ENCODE measurements at regions not wholly inside any gene's neighbourhood (a gene's known extent, or its start where the extent isn't known, plus 50 kb on each side); places are given as distances from the start of the nearest gene placed in this dataset.

- FAIRE-seq (no peak), DNase-seq (ENCODE audit: low read depth, low spot score) (no peak)
- H3K79me2 ChIP-seq (ENCODE audit: control insufficient read depth, insufficient read depth, low read length): no peaks in the 10 kb centered on the region
- H3K4me2 ChIP-seq (ENCODE audit: insufficient read depth, low read length): no peak overlapping the region
- CTCF ChIA-PET: interaction anchor here (1.2 kb wide), 1 partner anchor 48 kb away, joined by 3 read pairs; no protein-coding TSS in a partner anchor
- no peaks in the 10 kb centered on the region for H4K20me1 ChIP-seq (replicated peaks; ENCODE audit: control insufficient read depth, extremely low read depth, insufficient read depth, low read length)
- BruUV-seq (replicated peaks): no TSS peak
- TF ChIP-seq GATA2 (IDR thresholded peaks at IDR 0.05; ENCODE audit: insufficient read depth, insufficient read length, low read depth, low read length) (no peak), CTCF (IDR thresholded peaks at IDR 0.05; ENCODE audit: extremely low read depth in 1 of 2, insufficient read depth in 1 of 2, low read depth in 1 of 2, low read length in 2 of 2) (no peak), MAX (IDR thresholded peaks at IDR 0.05; ENCODE audit: insufficient read depth, insufficient read length) (no peak), POLR2A (IDR thresholded peaks at IDR 0.05; ENCODE audit: low read depth, low read length) (no peak), FOS (IDR thresholded peaks at IDR 0.05; ENCODE audit: borderline replicate concordance, insufficient read depth, low read length) (no peak), JUN (IDR thresholded peaks at IDR 0.05; ENCODE audit: borderline replicate concordance, insufficient read depth, insufficient read length, low read depth) (no peak), POLR2AphosphoS5 (IDR thresholded peaks at IDR 0.05; ENCODE audit: insufficient read depth, low read depth, low read length) (no peak), MYC (IDR thresholded peaks at IDR 0.05; ENCODE audit: low read depth, low read length) (no peak), EZH2 (IDR thresholded peaks at IDR 0.05; ENCODE audit: borderline replicate concordance, low read depth, low read length, severe bottlenecking) (no peak)
- H3K4me3 ChIP-seq (replicated peaks in 1 of 3; ENCODE audit: insufficient read depth in 1 of 3, low read depth in 1 of 3, low read length in 3 of 3): no peak overlapping the region
- no peaks in the 10 kb centered on the region for H3K4me1 ChIP-seq (ENCODE audit: control insufficient read depth, extremely low read depth, insufficient read depth, low read length)
- no peaks in the 10 kb centered on the region for H3K27me3 ChIP-seq (ENCODE audit: control insufficient read depth in 2 of 2, insufficient read depth in 2 of 2, low read length in 2 of 2)
- dilution Hi-C loops (cut with MboI; ENCODE audit: extremely low pct_ligation_motif_present, low sequenced_read_pairs): no loop called here
- H3K9me1 ChIP-seq (replicated peaks; ENCODE audit: control insufficient read depth, extremely low read depth, insufficient read depth, low read length): no peaks in the 10 kb centered on the region
- H2AFZ ChIP-seq (ENCODE audit: low read depth, low read length): no peak overlapping the region
- intact Hi-C loops (cut with micrococcal nuclease): no loop called here
- no peak overlapping the region for H3K27ac ChIP-seq (ENCODE audit: insufficient read depth, low read depth, low read length)
- H3K36me3 ChIP-seq (ENCODE audit: control insufficient read depth in 2 of 2, extremely low read depth in 1 of 2, insufficient read depth in 2 of 2, low read length in 2 of 2): no peaks in the 10 kb centered on the region
- POLR2A ChIA-PET: no interaction called here
- no peaks in the 10 kb centered on the region for H3K9me3 ChIP-seq (replicated peaks; ENCODE audit: control insufficient read depth, insufficient read depth, low read length)
- H3K9ac ChIP-seq (replicated peaks; ENCODE audit: extremely low read depth, insufficient read depth, low read length): no peak overlapping the region
Measured at GRCh38 chr2:139992711-139993345, 1212.6 kb upstream of the NXPH2 start.
